T-cell (primary cell): ENCODE measurements at regions not wholly inside any gene's neighbourhood (a gene's known extent, or its start where the extent isn't known, plus 50 kb on each side); places are given as distances from the start of the nearest gene placed in this dataset.

Experiments used
- ATAC-seq, 4 experiments: fragments of 200-7000 bp in 3 of 4; fragments of 150-1000 bp in 1 of 4; cut with Tn5 transposase; replicated peaks in 1 of 4; 1 replicate in 3 of 4; 2 replicates in 1 of 4; pipeline ENCODE4 v1.10.0; 2021; ENCODE audit warnings: moderate library complexity in 3 of 4, mild to moderate bottlenecking in 2 of 4, moderate number of reproducible peaks in 1 of 4
- CTCF ChIA-PET, 2 donors: fragments of 300-600 bp; sonication (Branson Sonifier 250); formaldehyde crosslinking; loops; one replicate each; lab custom pipeline; 2022; ENCODE audit warnings: antibody characterized with exemption in 2 of 2; lab: Charles Lee
- POLR2A ChIA-PET, 2 donors: fragments of 300-600 bp; sonication (Branson Sonifier 250); formaldehyde crosslinking; loops; one replicate each; lab custom pipeline; 2022; ENCODE audit warnings: antibody characterized with exemption in 2 of 2; lab: Charles Lee
- DNase-seq, 35 experiments: peaks; one replicate each; pipeline versions ENCODE4 v3.0.0 to v3.0.0-alpha.2; 2013 to 2023
- H3K27ac ChIP-seq: one replicate; pipeline ENCODE4 v1.5.1; 2013; ENCODE audit warnings: low read length
- H3K27me3 ChIP-seq, 2 experiments: replicated peaks in 1 of 2; 1 replicate in 1 of 2; 2 replicates in 1 of 2; pipeline versions ENCODE4 v1.6.1 to v1.7.0; 2013; ENCODE audit warnings: low read length in 1 of 2, mixed read lengths in 1 of 2; ENCODE audit not compliant: control insufficient read depth in 2 of 2, insufficient read depth in 2 of 2; ENCODE audit errors: extremely low read depth in 1 of 2
- H3K36me3 ChIP-seq, 2 donors: 1 replicate in 1 of 2; 2 replicates in 1 of 2; pipeline versions ENCODE4 v1.6.1 to v1.7.0; 2013; ENCODE audit warnings: low read length in 1 of 2; ENCODE audit not compliant: control insufficient read depth in 2 of 2, insufficient read depth in 1 of 2; ENCODE audit errors: extremely low read depth in 1 of 2
- H3K4me1 ChIP-seq, 2 experiments: 1 replicate in 1 of 2; 2 replicates in 1 of 2; pipeline versions ENCODE4 v1.6.1 to v1.7.0; 2013; ENCODE audit warnings: low read length in 2 of 2, mixed read lengths in 1 of 2; ENCODE audit not compliant: insufficient read depth in 2 of 2, control insufficient read depth in 1 of 2; ENCODE audit errors: extremely low read depth in 1 of 2
- H3K4me3 ChIP-seq, 2 donors: 1 replicate in 1 of 2; 2 replicates in 1 of 2; pipeline versions ENCODE4 v1.5.1 to v1.7.0; 2013; ENCODE audit warnings: mild to moderate bottlenecking in 2 of 2, low read length in 1 of 2, moderate library complexity in 1 of 2; ENCODE audit not compliant: control insufficient read depth in 1 of 2; ENCODE audit errors: extremely low read depth in 1 of 2
- H3K9me3 ChIP-seq: 2 replicates; pipeline ENCODE4 v1.7.0; 2013
- H3K27ac Mint-ChIP-seq, 2 donors: one replicate each; pipeline ENCODE4 v1.8.0; 2020 to 2021; ENCODE audit warnings: mild to moderate bottlenecking in 2 of 2, mixed read lengths in 2 of 2
- H3K27me3 Mint-ChIP-seq, 2 donors: one replicate each; pipeline ENCODE4 v1.8.0; 2021 to 2022; ENCODE audit warnings: mixed read lengths in 2 of 2
- H3K36me3 Mint-ChIP-seq: one replicate; pipeline ENCODE4 v1.8.0; 2021; ENCODE audit warnings: mixed read lengths
- H3K4me1 Mint-ChIP-seq, 3 donors: one replicate each; pipeline ENCODE4 v1.8.0; 2020 to 2022; ENCODE audit warnings: mixed read lengths in 3 of 3, mild to moderate bottlenecking in 1 of 3
- H3K4me3 Mint-ChIP-seq, 3 donors: one replicate each; pipeline ENCODE4 v1.8.0; 2020 to 2022; ENCODE audit warnings: mild to moderate bottlenecking in 3 of 3, mixed read lengths in 3 of 3, moderate library complexity in 3 of 3
- H3K9me3 Mint-ChIP-seq, 3 donors: one replicate each; pipeline ENCODE4 v1.8.0; 2020 to 2022; ENCODE audit warnings: mixed read lengths in 3 of 3
- WGBS: methylation state at CpG from one replicate; pipeline ENCODE4 v1.1.5; 2013; ENCODE audit warnings: missing lambda C conversion rate; ENCODE audit not compliant: insufficient coverage; 5-methylcytosine and 5-hydroxymethylcytosine counted together

DNA sequence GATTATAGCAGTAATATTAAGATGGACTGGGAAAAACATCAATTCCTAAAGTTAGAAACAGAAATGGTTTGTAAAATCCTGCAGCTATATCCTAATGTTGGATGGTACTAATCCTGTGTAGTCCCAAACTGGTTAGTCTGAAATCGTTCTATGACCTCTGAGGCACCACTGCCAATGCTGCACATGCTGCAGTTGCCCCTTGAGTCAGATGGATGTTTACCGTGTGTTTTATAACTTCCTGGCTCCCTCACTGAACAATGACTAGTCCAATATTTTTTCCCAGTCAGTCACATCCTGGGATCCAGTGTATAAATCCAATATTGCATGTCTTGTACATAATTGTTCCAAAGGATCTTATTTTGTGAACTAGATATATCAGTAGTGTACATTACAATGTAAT lies 226.7 kb upstream of the PKDCC start:
- Histone ChIP-seq H3K4me1 (no peaks in the 10 kb centered on the region), H3K4me3 (no peak overlapping the region), H3K9me3 (no peaks in the 10 kb centered on the region), H3K27me3 (no peaks in the 10 kb centered on the region), H3K27ac (no peak overlapping the region), H3K36me3 (no peaks in the 10 kb centered on the region)
- DNase-seq = no peak
- Mint-ChIP-seq H3K27me3 (peaks cover 29 to 38% of the 10 kb centered on the region in 2 donors), H3K4me3 (no peak overlapping the region), H3K36me3 (no peaks in the 10 kb centered on the region), H3K27ac (no peak overlapping the region), H3K4me1 (no peaks in the 10 kb centered on the region), H3K9me3 (peaks cover 12 to 26% (median 14%) of the 10 kb centered on the region in 3 donors)
- ATAC-seq = no peak
- WGBS = 21% methylated on average over 2 of the region's 2 CpGs
- ChIA-PET POLR2A (no interaction called here), CTCF (no interaction called here)

DNA sequence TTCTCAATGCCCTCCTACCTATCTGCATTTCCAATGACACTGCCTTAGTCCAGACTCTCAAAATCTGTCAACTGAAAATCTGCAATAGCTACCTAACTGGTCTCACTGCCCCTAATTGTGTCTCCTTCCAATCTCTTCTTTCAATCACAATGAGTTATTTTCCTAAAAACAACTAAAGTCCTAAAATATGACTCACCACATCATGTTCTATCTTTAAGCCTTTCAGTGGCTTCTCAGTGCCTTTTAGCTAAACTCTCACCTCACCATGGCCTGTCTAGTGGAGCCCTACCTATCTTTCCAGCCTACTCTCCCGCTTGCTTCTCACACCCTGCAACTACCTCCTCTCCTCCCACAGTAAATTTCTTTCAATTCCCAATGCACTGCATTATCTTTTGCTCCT lies 220.9 kb upstream of the PKDCC start:
- DNase-seq (no peak), ATAC-seq (no peak)
- no peaks in the 10 kb centered on the region for H3K9me3 ChIP-seq
- Mint-ChIP-seq H3K4me1 (no peaks in the 10 kb centered on the region), H3K4me3 (no peak overlapping the region), H3K9me3 (no peaks in the 10 kb centered on the region), H3K36me3 (no peaks in the 10 kb centered on the region), H3K27ac (no peak overlapping the region), H3K27me3 (peaks cover 19 to 33% of the 10 kb centered on the region in 2 donors)
- peaks cover 2 to 6% of the 10 kb centered on the region in 2 experiments for H3K27me3 ChIP-seq
- POLR2A ChIA-PET = no interaction called here
- CTCF ChIA-PET = interaction anchor here (0.6 to 0.8 kb wide), 2 partner anchors 10 to 556 kb away, joined by 4 read pairs; no protein-coding TSS in a partner anchor
- WGBS = 80% methylated on average over 1 of the region's 1 CpG
- no peaks in the 10 kb centered on the region for H3K36me3 ChIP-seq
- no peak overlapping the region for H3K4me3 ChIP-seq
- H3K27ac ChIP-seq = no peak overlapping the region
- no peaks in the 10 kb centered on the region for H3K4me1 ChIP-seq

DNA sequence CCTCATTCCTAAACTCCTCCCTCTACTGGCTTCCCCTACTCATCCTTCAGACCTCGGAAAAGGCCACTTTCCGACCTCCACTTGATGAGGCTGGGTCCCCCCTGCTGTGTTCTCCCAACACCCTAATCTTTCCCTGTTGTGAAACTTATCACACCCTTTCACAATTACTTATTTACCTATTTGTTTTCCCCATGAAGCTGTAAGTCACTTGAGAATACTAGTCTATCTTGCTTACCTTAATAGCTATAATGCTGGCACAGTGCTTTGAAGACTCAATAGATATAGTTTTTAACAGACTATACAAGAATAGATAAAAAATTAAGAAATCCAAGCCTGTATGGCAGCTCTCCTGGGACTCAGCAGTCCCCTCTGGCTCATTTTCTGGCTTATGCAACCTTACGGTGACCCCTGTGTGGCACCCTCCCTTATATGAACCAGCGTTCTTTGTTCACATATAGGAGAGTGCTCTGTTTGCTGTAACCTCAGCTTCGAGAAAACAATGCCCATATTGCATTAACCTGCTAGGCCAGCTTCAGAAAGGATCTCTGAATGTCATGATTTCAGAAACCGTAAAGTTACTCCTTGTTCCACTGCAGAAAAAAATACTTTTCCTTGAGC lies 220.4 kb upstream of the PKDCC start:
- ATAC-seq (no peak), DNase-seq (no peak)
- no peak overlapping the region for H3K4me3 Mint-ChIP-seq
- Histone ChIP-seq H3K9me3 (no peaks in the 10 kb centered on the region), H3K27ac (no peak overlapping the region), H3K36me3 (no peaks in the 10 kb centered on the region), H3K4me1 (no peaks in the 10 kb centered on the region), H3K4me3 (no peak overlapping the region), H3K27me3 (peaks cover 2 to 6% of the 10 kb centered on the region in 2 experiments)
- no peaks in the 10 kb centered on the region for H3K4me1 Mint-ChIP-seq
- ChIA-PET CTCF (interaction anchor here (0.6 to 0.8 kb wide), 2 partner anchors 9 to 555 kb away, joined by 4 read pairs; no protein-coding TSS in a partner anchor), POLR2A (no interaction called here)
- peaks cover 14 to 32% of the 10 kb centered on the region in 2 donors for H3K27me3 Mint-ChIP-seq
- H3K9me3 Mint-ChIP-seq = no peaks in the 10 kb centered on the region
- no peaks in the 10 kb centered on the region for H3K36me3 Mint-ChIP-seq
- H3K27ac Mint-ChIP-seq = no peak overlapping the region
- WGBS = 37% methylated on average over 3 of the region's 6 CpGs

DNA sequence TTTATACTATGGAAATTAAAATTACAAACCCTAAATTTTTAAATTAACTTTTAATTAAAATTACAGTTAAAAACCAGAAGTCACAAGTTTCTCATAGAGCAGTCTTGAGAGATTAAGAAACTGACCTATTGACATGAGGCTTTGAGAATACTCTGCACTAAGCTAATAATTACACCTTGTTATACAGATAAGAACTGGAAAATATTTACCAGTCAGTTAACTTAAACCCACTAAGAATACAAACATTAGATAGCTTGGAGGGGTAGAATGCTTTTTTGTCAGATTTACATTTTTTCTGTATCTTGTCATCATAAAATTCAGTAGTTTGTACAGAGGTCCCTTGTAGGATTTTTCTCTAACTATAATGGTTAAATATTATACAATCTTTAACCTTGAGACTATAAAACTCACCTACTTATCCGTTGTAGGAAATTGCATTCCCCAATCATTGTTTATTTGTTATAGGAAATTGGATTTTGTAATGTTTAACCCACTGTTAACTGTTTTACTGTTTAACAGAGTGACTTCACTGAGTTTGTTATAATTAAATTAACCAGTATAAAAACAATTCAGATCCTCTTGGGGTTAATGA lies 219.7 kb upstream of the PKDCC start:
- no peaks in the 10 kb centered on the region for H3K4me1 ChIP-seq
- ATAC-seq = no peak
- H3K9me3 ChIP-seq = no peaks in the 10 kb centered on the region
- Mint-ChIP-seq H3K36me3 (no peaks in the 10 kb centered on the region), H3K9me3 (no peaks in the 10 kb centered on the region), H3K27me3 (peaks cover 17 to 37% of the 10 kb centered on the region in 2 donors), H3K4me1 (no peaks in the 10 kb centered on the region), H3K4me3 (no peak overlapping the region), H3K27ac (no peak overlapping the region)
- no peak overlapping the region for H3K4me3 ChIP-seq
- H3K27ac ChIP-seq = no peak overlapping the region
- peaks cover 2 to 6% of the 10 kb centered on the region in 2 experiments for H3K27me3 ChIP-seq
- POLR2A ChIA-PET = no interaction called here
- DNase-seq = no peak
- H3K36me3 ChIP-seq = no peaks in the 10 kb centered on the region
- WGBS = no CpG with 5 or more reads among the region's 1 CpG
- CTCF ChIA-PET = no interaction called here

DNA sequence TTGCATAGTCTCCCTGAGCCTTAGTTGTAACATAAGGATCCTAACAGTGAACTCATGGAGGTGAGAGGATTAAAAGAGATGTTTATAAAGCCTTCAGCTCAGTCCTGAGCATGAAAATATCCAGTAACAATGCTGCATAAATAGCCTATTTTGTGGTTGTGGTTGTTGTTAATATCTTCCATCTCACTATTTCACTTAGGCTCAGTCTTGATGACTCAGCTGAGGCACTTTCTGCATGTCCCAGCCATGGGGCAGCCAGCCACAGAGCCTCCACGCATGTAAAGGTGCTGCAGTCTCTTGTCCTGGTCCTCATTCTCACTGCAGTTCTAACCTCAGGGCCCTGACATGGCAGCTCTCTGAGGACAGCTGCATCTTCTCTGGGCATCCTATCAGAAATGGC lies 218.8 kb upstream of the PKDCC start:
- no peak for ATAC-seq
- ChIA-PET CTCF (no interaction called here), POLR2A (no interaction called here)
- H3K9me3 ChIP-seq = no peaks in the 10 kb centered on the region
- H3K27ac ChIP-seq = no peak overlapping the region
- Mint-ChIP-seq H3K27me3 (peaks cover 20 to 33% of the 10 kb centered on the region in 2 donors), H3K4me3 (no peak overlapping the region), H3K9me3 (no peaks in the 10 kb centered on the region), H3K27ac (no peak overlapping the region), H3K4me1 (no peaks in the 10 kb centered on the region), H3K36me3 (no peaks in the 10 kb centered on the region)
- H3K27me3 ChIP-seq = peaks cover 2 to 6% of the 10 kb centered on the region in 2 experiments
- H3K4me1 ChIP-seq = no peaks in the 10 kb centered on the region
- H3K36me3 ChIP-seq = no peaks in the 10 kb centered on the region
- DNase-seq = no peak
- H3K4me3 ChIP-seq = no peak overlapping the region
- WGBS = 55% methylated on average over 1 of the region's 1 CpG

DNA sequence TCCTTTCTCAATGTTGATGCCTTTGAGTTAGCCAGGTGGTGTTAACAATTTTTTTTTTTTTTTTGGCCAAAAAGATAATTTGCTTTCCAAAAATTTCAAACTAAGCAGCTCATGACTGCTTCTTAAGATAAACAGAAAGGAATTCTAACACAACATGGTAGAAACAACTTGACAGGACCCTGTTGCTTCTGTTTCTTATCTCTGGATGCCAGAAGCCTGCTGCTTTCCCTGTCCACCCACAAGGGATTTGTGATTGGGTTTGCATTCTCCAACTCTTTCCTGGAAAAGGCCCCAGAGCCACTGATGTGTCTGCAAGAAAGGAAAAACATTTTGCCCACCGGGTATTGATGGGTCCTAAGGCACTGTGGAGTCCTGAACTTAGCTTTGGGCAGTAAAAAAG lies 217.2 kb upstream of the PKDCC start:
- Histone ChIP-seq H3K36me3 (no peaks in the 10 kb centered on the region), H3K27me3 (peaks cover 2 to 6% of the 10 kb centered on the region in 2 experiments), H3K4me1 (no peaks in the 10 kb centered on the region), H3K9me3 (no peaks in the 10 kb centered on the region), H3K27ac (no peak overlapping the region), H3K4me3 (no peak overlapping the region)
- no peak overlapping the region for H3K27ac Mint-ChIP-seq
- no peaks in the 10 kb centered on the region for H3K4me1 Mint-ChIP-seq
- ATAC-seq = no peak
- no peaks in the 10 kb centered on the region for H3K36me3 Mint-ChIP-seq
- CTCF ChIA-PET = no interaction called here
- no CpG with 5 or more reads among the region's 1 CpG for WGBS
- POLR2A ChIA-PET = no interaction called here
- H3K27me3 Mint-ChIP-seq = peaks cover 32 to 45% of the 10 kb centered on the region in 2 donors
- DNase-seq = no peak
- no peak overlapping the region for H3K4me3 Mint-ChIP-seq
- H3K9me3 Mint-ChIP-seq = no peaks in the 10 kb centered on the region
